ENCODE measurements at regions not wholly inside any gene's neighbourhood (a gene's known extent, or its start where the extent isn't known, plus 50 kb on each side); places are given as distances from the start of the nearest gene placed in this dataset.

GRCh38 chr3:174685796-174686195, 173.3 kb upstream of the NAALADL2 start:
- Histone ChIP-seq H3K36me3 (ENCODE audit: control insufficient read depth in 2 of 2, extremely low read depth in 1 of 2, insufficient read depth in 2 of 2, low read length in 2 of 2) (no peaks in the 10 kb centered on the region), H4K20me1 (replicated peaks; ENCODE audit: control insufficient read depth, extremely low read depth, insufficient read depth, low read length) (no peaks in the 10 kb centered on the region), H3K9ac (replicated peaks; ENCODE audit: extremely low read depth, insufficient read depth, low read length) (no peak overlapping the region), H3K79me2 (ENCODE audit: control insufficient read depth, insufficient read depth, low read length) (no peaks in the 10 kb centered on the region), H3K4me2 (ENCODE audit: insufficient read depth, low read length) (no peak overlapping the region), H3K4me3 (replicated peaks in 1 of 3; ENCODE audit: insufficient read depth in 1 of 3, low read depth in 1 of 3, low read length in 3 of 3) (no peak overlapping the region), H3K27me3 (ENCODE audit: control insufficient read depth in 2 of 2, insufficient read depth in 2 of 2, low read length in 2 of 2) (no peaks in the 10 kb centered on the region), H3K9me1 (replicated peaks; ENCODE audit: control insufficient read depth, extremely low read depth, insufficient read depth, low read length) (no peaks in the 10 kb centered on the region), H2AFZ (ENCODE audit: low read depth, low read length) (no peak overlapping the region), H3K9me3 (replicated peaks; ENCODE audit: control insufficient read depth, insufficient read depth, low read length) (no peaks in the 10 kb centered on the region), H3K4me1 (ENCODE audit: control insufficient read depth, extremely low read depth, insufficient read depth, low read length) (no peaks in the 10 kb centered on the region), H3K27ac (ENCODE audit: insufficient read depth, low read depth, low read length) (no peak overlapping the region)
- intact Hi-C loops (cut with micrococcal nuclease) (no loop called here), dilution Hi-C loops (cut with MboI; ENCODE audit: extremely low pct_ligation_motif_present, low sequenced_read_pairs) (no loop called here)
- no peak for TF ChIP-seq FOS (IDR thresholded peaks at IDR 0.05; ENCODE audit: borderline replicate concordance, insufficient read depth, low read length)
- TF ChIP-seq POLR2A (IDR thresholded peaks at IDR 0.05; ENCODE audit: low read depth, low read length) = no peak
- TF ChIP-seq CTCF (IDR thresholded peaks at IDR 0.05; ENCODE audit: extremely low read depth in 1 of 2, insufficient read depth in 1 of 2, low read depth in 1 of 2, low read length in 2 of 2) = no peak
- TF ChIP-seq JUN (IDR thresholded peaks at IDR 0.05; ENCODE audit: borderline replicate concordance, insufficient read depth, insufficient read length, low read depth) = no peak
- TF ChIP-seq GATA2 (IDR thresholded peaks at IDR 0.05; ENCODE audit: insufficient read depth, insufficient read length, low read depth, low read length) = no peak
- ChIA-PET POLR2A (no interaction called here), CTCF (no interaction called here)
- no TSS peak for BruUV-seq (replicated peaks)
- DNase-seq (ENCODE audit: low read depth, low spot score) (no peak), FAIRE-seq (no peak)

- H3K27me3 ChIP-seq (ENCODE audit: control insufficient read depth in 2 of 2, insufficient read depth in 2 of 2, low read length in 2 of 2) = no peaks in the 10 kb centered on the region
- TF ChIP-seq GATA2 (IDR thresholded peaks at IDR 0.05; ENCODE audit: insufficient read depth, insufficient read length, low read depth, low read length) = no peak
- no peak for TF ChIP-seq JUN (IDR thresholded peaks at IDR 0.05; ENCODE audit: borderline replicate concordance, insufficient read depth, insufficient read length, low read depth)
- TF ChIP-seq CTCF (IDR thresholded peaks at IDR 0.05; ENCODE audit: extremely low read depth in 1 of 2, insufficient read depth in 1 of 2, low read depth in 1 of 2, low read length in 2 of 2) = no peak
- no peak for TF ChIP-seq POLR2A (IDR thresholded peaks at IDR 0.05; ENCODE audit: low read depth, low read length)
- no peak for TF ChIP-seq FOS (IDR thresholded peaks at IDR 0.05; ENCODE audit: borderline replicate concordance, insufficient read depth, low read length)
- no peak for TF ChIP-seq EZH2 (IDR thresholded peaks at IDR 0.05; ENCODE audit: borderline replicate concordance, low read depth, low read length, severe bottlenecking)
- TF ChIP-seq POLR2AphosphoS5 (IDR thresholded peaks at IDR 0.05; ENCODE audit: insufficient read depth, low read depth, low read length) = no peak
- no peaks in the 10 kb centered on the region for H3K79me2 ChIP-seq (ENCODE audit: control insufficient read depth, insufficient read depth, low read length)
- H3K9me1 ChIP-seq (replicated peaks; ENCODE audit: control insufficient read depth, extremely low read depth, insufficient read depth, low read length) = peaks cover 2% of the 10 kb centered on the region
- no peak overlapping the region for H2AFZ ChIP-seq (ENCODE audit: low read depth, low read length)
- H3K27ac ChIP-seq (ENCODE audit: insufficient read depth, low read depth, low read length) = no peak overlapping the region
- no peak overlapping the region for H3K4me2 ChIP-seq (ENCODE audit: insufficient read depth, low read length)
- POLR2A ChIA-PET = no interaction called here
- no peaks in the 10 kb centered on the region for H3K36me3 ChIP-seq (ENCODE audit: control insufficient read depth in 2 of 2, extremely low read depth in 1 of 2, insufficient read depth in 2 of 2, low read length in 2 of 2)
- CTCF ChIA-PET = no interaction called here
- dilution Hi-C loops (cut with MboI; ENCODE audit: extremely low pct_ligation_motif_present, low sequenced_read_pairs) (no loop called here), intact Hi-C loops (cut with micrococcal nuclease) (no loop called here)
- no peak overlapping the region for H3K4me3 ChIP-seq (replicated peaks in 1 of 3; ENCODE audit: insufficient read depth in 1 of 3, low read depth in 1 of 3, low read length in 3 of 3)
- H3K9me3 ChIP-seq (replicated peaks; ENCODE audit: control insufficient read depth, insufficient read depth, low read length) = no peaks in the 10 kb centered on the region
- H4K20me1 ChIP-seq (replicated peaks; ENCODE audit: control insufficient read depth, extremely low read depth, insufficient read depth, low read length) = no peaks in the 10 kb centered on the region
- FAIRE-seq (no peak), DNase-seq (ENCODE audit: low read depth, low spot score) (no peak)
- H3K9ac ChIP-seq (replicated peaks; ENCODE audit: extremely low read depth, insufficient read depth, low read length) = no peak overlapping the region
- H3K4me1 ChIP-seq (ENCODE audit: control insufficient read depth, extremely low read depth, insufficient read depth, low read length) = no peaks in the 10 kb centered on the region
- no TSS peak for BruUV-seq (replicated peaks)
Measured at GRCh38 chr3:174697310-174697709, 161.8 kb upstream of the NAALADL2 start.

Measured in endothelial cell of umbilical vein (primary cell).